Glutamatergic neuron (in vitro differentiated cells): ENCODE measurements at regions not wholly inside any gene's neighbourhood (a gene's known extent, or its start where the extent isn't known, plus 50 kb on each side); places are given as distances from the start of the nearest gene placed in this dataset.
"Not testable (repeated sequence)": the region's sequence is repeated elsewhere in the genome, so short reads cannot be mapped to it uniquely, and the experiment has no call there.

Experiments
- DNase-seq: peaks from one replicate; pipeline ENCODE4 v3.0.0; 2022
- H3K27ac Mint-ChIP-seq: one replicate; pipeline ENCODE4 v1.8.0; 2020; ENCODE audit warnings: mild to moderate bottlenecking, mixed read lengths, inconsistent platforms; ENCODE audit not compliant: unreplicated experiment
- H3K27me3 Mint-ChIP-seq: one replicate; pipeline ENCODE4 v1.8.0; 2020; ENCODE audit warnings: mild to moderate bottlenecking, moderate library complexity, mixed read lengths, inconsistent platforms; ENCODE audit not compliant: unreplicated experiment
- H3K36me3 Mint-ChIP-seq: one replicate; pipeline ENCODE4 v1.8.0; 2020; ENCODE audit warnings: mild to moderate bottlenecking, mixed read lengths, inconsistent platforms; ENCODE audit not compliant: unreplicated experiment
- H3K4me1 Mint-ChIP-seq: one replicate; pipeline ENCODE4 v1.8.0; 2020; ENCODE audit warnings: mild to moderate bottlenecking, low read depth, mixed read lengths, inconsistent platforms; ENCODE audit not compliant: unreplicated experiment
- H3K4me3 Mint-ChIP-seq: one replicate; pipeline ENCODE4 v1.8.0; 2020; ENCODE audit warnings: mild to moderate bottlenecking, mixed read lengths, inconsistent platforms; ENCODE audit not compliant: unreplicated experiment
- H3K9me3 Mint-ChIP-seq: one replicate; pipeline ENCODE4 v1.8.0; 2020; ENCODE audit warnings: mild to moderate bottlenecking, moderate library complexity, mixed read lengths, inconsistent platforms; ENCODE audit not compliant: unreplicated experiment
- CTCF ChIP-seq: fragments of 200-600 bp; sonication (generic); IDR thresholded peaks from one replicate; pipeline ENCODE4 v1.5.0; 2021; ENCODE audit not compliant: partially characterized antibody, unreplicated experiment

- no peak for DNase-seq
- Mint-ChIP-seq H3K4me1 (no peaks in the 10 kb centered on the region), H3K27ac (no peak overlapping the region), H3K27me3 (no peaks in the 10 kb centered on the region), H3K9me3 (no peaks in the 10 kb centered on the region), H3K36me3 (no peaks in the 10 kb centered on the region), H3K4me3 (no peak overlapping the region)
- no peak for TF ChIP-seq CTCF
Measured at GRCh38 chr1:166485620-166486019, 318.8 kb upstream of the FAM78B start.

GRCh38 chr1:166488327-166488726, 321.5 kb upstream of the FAM78B start:
- no peak for DNase-seq
- peaks cover 2% of the 10 kb centered on the region for H3K27me3 Mint-ChIP-seq
- H3K4me3 Mint-ChIP-seq: no peak overlapping the region

GRCh38 chr1:166489356-166489669, 322.5 kb upstream of the FAM78B start:
- H3K27me3 Mint-ChIP-seq: peaks cover 2% of the 10 kb centered on the region

More at GRCh38 chr1:166488327-166488726, 321.5 kb upstream of the FAM78B start:
- Mint-ChIP-seq H3K36me3 (no peaks in the 10 kb centered on the region), H3K4me1 (no peaks in the 10 kb centered on the region), H3K27ac (no peak overlapping the region), H3K9me3 (peaks cover 1% of the 10 kb centered on the region)
- no peak for TF ChIP-seq CTCF

GRCh38 chr1:166489670-166490436, 323.1 kb upstream of the FAM78B start:
- no peaks in the 10 kb centered on the region for H3K4me1 Mint-ChIP-seq
- no peak for DNase-seq
- H3K27me3 Mint-ChIP-seq: peaks cover 2% of the 10 kb centered on the region
- H3K36me3 Mint-ChIP-seq: no peaks in the 10 kb centered on the region
- H3K27ac Mint-ChIP-seq: no peak overlapping the region
- peaks cover 1% of the 10 kb centered on the region for H3K9me3 Mint-ChIP-seq
- H3K4me3 Mint-ChIP-seq: no peak overlapping the region
- TF ChIP-seq CTCF: no peak

More at GRCh38 chr1:166489356-166489669, 322.5 kb upstream of the FAM78B start:
- H3K36me3 Mint-ChIP-seq: no peaks in the 10 kb centered on the region
- no peak for TF ChIP-seq CTCF
- H3K4me3 Mint-ChIP-seq: no peak overlapping the region
- peaks cover 1% of the 10 kb centered on the region for H3K9me3 Mint-ChIP-seq
- no peak for DNase-seq
- no peak overlapping the region for H3K27ac Mint-ChIP-seq
- no peaks in the 10 kb centered on the region for H3K4me1 Mint-ChIP-seq

GRCh38 chr1:166490437-166490991, 323.7 kb upstream of the FAM78B start:
- no peak for DNase-seq
- no peaks in the 10 kb centered on the region for H3K36me3 Mint-ChIP-seq
- peaks cover 2% of the 10 kb centered on the region for H3K27me3 Mint-ChIP-seq
- H3K4me1 Mint-ChIP-seq: no peaks in the 10 kb centered on the region
- H3K9me3 Mint-ChIP-seq: peaks cover 1% of the 10 kb centered on the region
- TF ChIP-seq CTCF: no peak
- no peak overlapping the region for H3K27ac Mint-ChIP-seq
- no peak overlapping the region for H3K4me3 Mint-ChIP-seq

GRCh38 chr1:166493765-166494164, 327.0 kb upstream of the FAM78B start:
- not testable (repeated sequence) for H3K27me3 Mint-ChIP-seq, H3K27ac Mint-ChIP-seq, H3K36me3 Mint-ChIP-seq, H3K9me3 Mint-ChIP-seq, DNase-seq, H3K4me1 Mint-ChIP-seq, H3K4me3 Mint-ChIP-seq
